Astrocyte (in vitro differentiated cells and primary cell): ENCODE measurements at regions not wholly inside any gene's neighbourhood (a gene's known extent, or its start where the extent isn't known, plus 50 kb on each side); places are given as distances from the start of the nearest gene placed in this dataset.

Source experiments
- DNase-seq: peaks from one replicate; pipeline ENCODE4 v3.0.0-alpha.2; 2010; ENCODE audit warnings: low read depth
- FAIRE-seq: peaks from 2 replicates; lab custom pipeline; 2011; peaks lifted over from hg19 to GRCh38; lab: Jason Lieb, UNC
- H2AFZ ChIP-seq: 2 replicates; pipeline ENCODE4 v1.6.0; 2012; ENCODE audit warnings: low read depth, low read length, inconsistent platforms
- H3K27ac ChIP-seq: 2 replicates; pipeline ENCODE4 v1.5.1; 2011; ENCODE audit warnings: low read depth, low read length, inconsistent platforms
- H3K27me3 ChIP-seq: 2 replicates; pipeline ENCODE4 v1.6.0; 2011; ENCODE audit warnings: low read length, inconsistent platforms; ENCODE audit not compliant: insufficient read depth
- H3K36me3 ChIP-seq: 2 replicates; pipeline ENCODE4 v1.5.1; 2011; ENCODE audit warnings: low read length, inconsistent platforms; ENCODE audit not compliant: insufficient read depth
- H3K4me1 ChIP-seq: 2 replicates; pipeline ENCODE4 v1.5.1; 2011; ENCODE audit warnings: low read length, inconsistent platforms; ENCODE audit not compliant: insufficient read depth
- H3K4me2 ChIP-seq: 2 replicates; pipeline ENCODE4 v1.6.0; 2012; ENCODE audit warnings: low read length, inconsistent platforms
- H3K4me3 ChIP-seq: 2 replicates; pipeline ENCODE4 v1.5.1; 2011; ENCODE audit warnings: low read depth, mild to moderate bottlenecking, low read length, inconsistent platforms; ENCODE audit not compliant: insufficient read depth
- H3K79me2 ChIP-seq: 2 replicates; pipeline ENCODE4 v1.6.0; 2012; ENCODE audit warnings: mild to moderate bottlenecking, low read length, inconsistent platforms; ENCODE audit not compliant: insufficient read depth
- H3K9ac ChIP-seq: 2 replicates; pipeline ENCODE4 v1.6.0; 2012; ENCODE audit warnings: mild to moderate bottlenecking, low read length, inconsistent platforms
- H3K9me3 ChIP-seq: 2 replicates; pipeline ENCODE4 v1.5.1; 2012; ENCODE audit warnings: low read depth, mild to moderate bottlenecking, low read length, inconsistent platforms; ENCODE audit not compliant: insufficient read depth
- H4K20me1 ChIP-seq: 2 replicates; pipeline ENCODE4 v1.6.0; 2012; ENCODE audit warnings: low read length, inconsistent platforms; ENCODE audit not compliant: insufficient read depth
- H3K27ac Mint-ChIP-seq: one replicate; pipeline ENCODE4 v1.8.0; 2021; ENCODE audit warnings: mild to moderate bottlenecking, mixed read lengths; ENCODE audit not compliant: unreplicated experiment
- H3K27me3 Mint-ChIP-seq: one replicate; pipeline ENCODE4 v1.8.0; 2021; ENCODE audit warnings: low read depth, mixed read lengths; ENCODE audit not compliant: unreplicated experiment
- H3K36me3 Mint-ChIP-seq: one replicate; pipeline ENCODE4 v1.8.0; 2021; ENCODE audit warnings: low read depth, mixed read lengths; ENCODE audit not compliant: unreplicated experiment
- H3K4me1 Mint-ChIP-seq: one replicate; pipeline ENCODE4 v1.8.0; 2021; ENCODE audit warnings: low read depth, mixed read lengths; ENCODE audit not compliant: unreplicated experiment
- H3K4me3 Mint-ChIP-seq: one replicate; pipeline ENCODE4 v1.8.0; 2021; ENCODE audit warnings: mild to moderate bottlenecking, moderate library complexity, mixed read lengths; ENCODE audit not compliant: unreplicated experiment
- H3K9me3 Mint-ChIP-seq: one replicate; pipeline ENCODE4 v1.8.0; 2021; ENCODE audit warnings: mild to moderate bottlenecking, mixed read lengths; ENCODE audit not compliant: unreplicated experiment
- EZH2 ChIP-seq: IDR thresholded peaks from 2 replicates; pipeline ENCODE4 v1.6.1; 2012; ENCODE audit warnings: mild to moderate bottlenecking, low read length, inconsistent platforms; ENCODE audit not compliant: insufficient read depth
- TF ChIP-seq, protein P1 (sequence below): IDR thresholded peaks from 2 replicates; pipeline ENCODE4 v1.5.1; 2011; ENCODE audit warnings: low read depth, mild to moderate bottlenecking, inconsistent platforms, low read length, moderate library complexity; ENCODE audit not compliant: insufficient read depth

DNA sequence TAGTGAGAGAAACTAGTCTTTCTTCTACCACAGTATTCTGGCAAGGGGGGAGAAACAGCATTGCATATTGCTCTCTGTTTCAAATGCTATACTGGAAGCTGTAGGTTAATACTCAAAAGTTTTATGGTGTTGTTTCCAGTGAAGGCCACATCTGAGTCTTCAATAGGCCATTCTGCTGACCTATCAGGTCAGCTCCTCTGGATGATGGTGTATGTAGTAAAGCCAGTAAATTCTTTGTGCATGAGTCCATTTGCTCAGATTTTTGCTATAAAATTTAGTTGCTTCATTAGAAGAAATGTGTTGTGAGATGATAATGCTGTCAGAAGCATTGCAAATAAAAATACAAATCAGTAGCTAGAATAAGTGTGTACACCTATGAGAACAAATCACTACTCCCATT is 64.9 kb upstream of the RBMS3 start:
- no peaks in the 10 kb centered on the region for H3K27me3 ChIP-seq
- Mint-ChIP-seq H3K9me3 (no peaks in the 10 kb centered on the region), H3K27me3 (peaks cover 2% of the 10 kb centered on the region), H3K4me3 (no peak overlapping the region), H3K36me3 (no peaks in the 10 kb centered on the region), H3K27ac (no peak overlapping the region), H3K4me1 (peaks cover 4% of the 10 kb centered on the region)
- no peak overlapping the region for H3K27ac ChIP-seq
- no peaks in the 10 kb centered on the region for H3K9me3 ChIP-seq
- TF ChIP-seq EZH2, result no peak
- TF ChIP-seq, protein P1, sequence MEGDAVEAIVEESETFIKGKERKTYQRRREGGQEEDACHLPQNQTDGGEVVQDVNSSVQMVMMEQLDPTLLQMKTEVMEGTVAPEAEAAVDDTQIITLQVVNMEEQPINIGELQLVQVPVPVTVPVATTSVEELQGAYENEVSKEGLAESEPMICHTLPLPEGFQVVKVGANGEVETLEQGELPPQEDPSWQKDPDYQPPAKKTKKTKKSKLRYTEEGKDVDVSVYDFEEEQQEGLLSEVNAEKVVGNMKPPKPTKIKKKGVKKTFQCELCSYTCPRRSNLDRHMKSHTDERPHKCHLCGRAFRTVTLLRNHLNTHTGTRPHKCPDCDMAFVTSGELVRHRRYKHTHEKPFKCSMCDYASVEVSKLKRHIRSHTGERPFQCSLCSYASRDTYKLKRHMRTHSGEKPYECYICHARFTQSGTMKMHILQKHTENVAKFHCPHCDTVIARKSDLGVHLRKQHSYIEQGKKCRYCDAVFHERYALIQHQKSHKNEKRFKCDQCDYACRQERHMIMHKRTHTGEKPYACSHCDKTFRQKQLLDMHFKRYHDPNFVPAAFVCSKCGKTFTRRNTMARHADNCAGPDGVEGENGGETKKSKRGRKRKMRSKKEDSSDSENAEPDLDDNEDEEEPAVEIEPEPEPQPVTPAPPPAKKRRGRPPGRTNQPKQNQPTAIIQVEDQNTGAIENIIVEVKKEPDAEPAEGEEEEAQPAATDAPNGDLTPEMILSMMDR, result no peak
- H3K4me3 ChIP-seq, result no peak overlapping the region
- H3K4me1 ChIP-seq, result no peaks in the 10 kb centered on the region
- H3K79me2 ChIP-seq, result no peaks in the 10 kb centered on the region
- no peaks in the 10 kb centered on the region for H4K20me1 ChIP-seq
- no peak overlapping the region for H2AFZ ChIP-seq
- FAIRE-seq (peak; percentile 43), DNase-seq (no peak)
- H3K9ac ChIP-seq, result no peak overlapping the region
- no peaks in the 10 kb centered on the region for H3K36me3 ChIP-seq
- no peak overlapping the region for H3K4me2 ChIP-seq

- no peaks in the 10 kb centered on the region for H3K4me1 Mint-ChIP-seq
- no peaks in the 10 kb centered on the region for H3K27me3 Mint-ChIP-seq
- no peak overlapping the region for H3K4me3 Mint-ChIP-seq
- H3K9ac ChIP-seq, result no peak overlapping the region
- no peaks in the 10 kb centered on the region for H3K36me3 ChIP-seq
- no peaks in the 10 kb centered on the region for H3K9me3 Mint-ChIP-seq
- no peak for TF ChIP-seq EZH2
- TF ChIP-seq, protein P1, result no peak
- H3K4me1 ChIP-seq, result no peaks in the 10 kb centered on the region
- H3K9me3 ChIP-seq, result no peaks in the 10 kb centered on the region
- H2AFZ ChIP-seq, result no peak overlapping the region
- FAIRE-seq (peak; percentile 70), DNase-seq (no peak)
- no peak overlapping the region for H3K4me2 ChIP-seq
- no peak overlapping the region for H3K27ac Mint-ChIP-seq
- no peak overlapping the region for H3K27ac ChIP-seq
- no peaks in the 10 kb centered on the region for H3K79me2 ChIP-seq
- no peaks in the 10 kb centered on the region for H3K36me3 Mint-ChIP-seq
- no peak overlapping the region for H3K4me3 ChIP-seq
- no peaks in the 10 kb centered on the region for H3K27me3 ChIP-seq
- no peaks in the 10 kb centered on the region for H4K20me1 ChIP-seq
These were observed 54.2 kb upstream of the RBMS3 start for GRCh38 chr3:29226706-29227105.

DNA sequence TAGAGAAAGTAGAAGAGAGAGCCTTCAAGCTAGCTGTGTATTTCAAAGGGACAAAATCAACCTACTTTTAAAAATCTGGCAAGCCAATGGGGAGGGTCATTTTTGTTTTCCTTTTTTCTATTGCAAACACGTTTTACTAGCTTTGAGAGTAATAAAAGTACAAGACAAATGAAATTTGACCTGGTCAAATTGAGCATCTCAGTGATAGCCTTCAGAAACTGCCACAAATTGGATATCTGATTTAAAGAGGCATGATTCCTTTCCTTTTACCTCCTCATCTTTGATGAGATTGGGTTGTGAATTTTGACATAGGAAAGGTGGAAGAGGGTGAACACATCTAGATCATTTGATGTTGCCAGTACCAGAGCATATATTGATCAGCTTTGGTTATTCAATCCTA is 53.6 kb upstream of the RBMS3 start:
- Mint-ChIP-seq H3K9me3 (no peaks in the 10 kb centered on the region), H3K4me3 (no peak overlapping the region), H3K27me3 (no peaks in the 10 kb centered on the region), H3K36me3 (no peaks in the 10 kb centered on the region), H3K27ac (no peak overlapping the region), H3K4me1 (no peaks in the 10 kb centered on the region)
- Histone ChIP-seq H3K79me2 (no peaks in the 10 kb centered on the region), H3K4me1 (no peaks in the 10 kb centered on the region), H3K27me3 (no peaks in the 10 kb centered on the region), H3K4me3 (no peak overlapping the region), H3K27ac (no peak overlapping the region), H3K4me2 (no peak overlapping the region), H2AFZ (no peak overlapping the region), H4K20me1 (no peaks in the 10 kb centered on the region), H3K9me3 (no peaks in the 10 kb centered on the region), H3K36me3 (no peaks in the 10 kb centered on the region), H3K9ac (no peak overlapping the region)
- TF ChIP-seq, protein P1, result no peak
- no peak for TF ChIP-seq EZH2
- no peak for FAIRE-seq
- DNase-seq, result no peak
